Activated CD8-positive, alpha-beta memory T cell treated with anti-CD3 and anti-CD28 coated beads, Interleukin-2, amount 50 U/mL, for 4 hours (primary cell): ENCODE measurements at regions not wholly inside any gene's neighbourhood (a gene's known extent, or its start where the extent isn't known, plus 50 kb on each side); places are given as distances from the start of the nearest gene placed in this dataset.

ENCODE experiments used
- DNase-seq: peaks from one replicate; pipeline ENCODE4 v3.0.0-alpha.2; 2020

DNA sequence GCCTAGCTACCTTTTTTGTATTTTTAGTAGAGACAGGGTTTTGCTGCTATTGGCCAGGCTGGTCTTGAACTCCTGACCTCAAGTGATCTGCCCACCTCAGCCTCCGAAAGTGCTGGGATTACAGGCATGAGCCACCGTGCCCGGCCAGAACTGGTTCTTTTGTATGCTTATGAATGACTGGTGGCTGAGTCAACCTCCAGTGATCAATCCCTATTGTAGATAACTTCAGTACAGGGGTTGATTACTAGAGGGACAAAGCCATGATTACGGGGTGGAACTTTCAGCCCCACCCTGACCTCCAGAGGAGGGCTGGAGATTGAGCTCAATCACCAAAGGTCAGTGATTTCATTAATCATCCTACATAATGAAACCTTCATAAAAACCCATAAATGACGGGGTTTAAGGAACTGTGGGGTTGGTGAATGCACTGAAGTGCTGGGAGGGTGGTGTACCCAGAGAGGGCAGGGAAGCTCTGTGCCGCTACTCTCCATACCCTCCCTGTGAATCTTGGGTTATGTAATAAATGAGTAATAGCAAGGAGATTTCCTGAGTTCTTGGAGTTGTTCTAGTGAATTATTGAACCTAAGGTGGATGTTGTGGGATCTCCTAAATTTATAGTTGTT is 281.8 kb upstream of the CXCR4 start:
- no peak for DNase-seq

- DNase-seq, result no peak
These were observed 277.6 kb upstream of the CXCR4 start for GRCh38 chr2:136395582-136395981.

DNA sequence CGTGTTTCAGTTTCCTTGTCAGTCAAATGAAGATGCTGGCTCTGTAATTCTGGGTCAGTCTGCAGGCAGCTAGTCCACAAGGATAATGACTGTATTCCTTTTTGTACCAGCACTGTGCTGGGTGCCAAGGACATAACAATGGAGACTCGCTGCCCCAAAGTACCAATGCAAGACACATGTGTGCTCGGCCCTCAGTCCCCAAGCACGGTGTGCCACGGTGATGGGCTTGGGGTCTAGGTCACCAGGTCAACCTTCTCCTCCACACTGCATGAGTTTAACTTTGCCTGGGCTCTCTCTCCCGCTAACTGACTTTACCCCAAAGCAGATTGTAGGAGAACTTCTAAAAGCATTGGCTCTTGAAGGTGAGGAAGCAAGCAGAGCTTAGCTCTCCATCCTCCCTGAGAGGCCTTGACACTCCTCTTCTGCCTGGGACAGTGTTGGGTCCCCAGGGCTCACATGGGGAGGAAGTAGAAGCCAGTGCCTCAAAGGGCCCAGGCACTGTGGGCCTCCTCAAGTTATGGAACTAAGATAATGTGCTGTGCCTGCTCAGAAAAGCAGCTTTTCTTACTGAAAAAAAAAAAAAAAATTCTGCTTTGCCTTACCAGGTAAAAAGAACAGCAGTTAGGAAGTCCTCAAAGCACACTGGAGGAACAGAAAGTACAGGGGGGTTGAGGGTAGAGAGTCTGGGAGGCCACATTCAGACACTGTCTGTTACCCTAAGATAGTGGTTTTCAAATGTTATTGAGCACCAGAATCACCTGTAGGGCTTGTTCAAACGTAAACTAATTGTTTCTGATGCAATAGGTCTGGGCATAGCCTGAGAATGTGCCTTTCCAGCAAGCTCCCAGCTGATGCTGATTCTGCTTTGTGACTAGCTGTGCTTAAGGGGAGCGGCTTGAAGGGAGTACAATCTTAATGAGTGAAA is 276.4 kb upstream of the CXCR4 start:
- no peak for DNase-seq

- DNase-seq, result no peak
These were observed 275.6 kb upstream of the CXCR4 start for GRCh38 chr2:136393514-136393913.

- no peak for DNase-seq
These were observed 275.1 kb upstream of the CXCR4 start for GRCh38 chr2:136392897-136393505.

- no peak for DNase-seq
These were observed 271.9 kb upstream of the CXCR4 start for GRCh38 chr2:136389809-136390208.

DNA sequence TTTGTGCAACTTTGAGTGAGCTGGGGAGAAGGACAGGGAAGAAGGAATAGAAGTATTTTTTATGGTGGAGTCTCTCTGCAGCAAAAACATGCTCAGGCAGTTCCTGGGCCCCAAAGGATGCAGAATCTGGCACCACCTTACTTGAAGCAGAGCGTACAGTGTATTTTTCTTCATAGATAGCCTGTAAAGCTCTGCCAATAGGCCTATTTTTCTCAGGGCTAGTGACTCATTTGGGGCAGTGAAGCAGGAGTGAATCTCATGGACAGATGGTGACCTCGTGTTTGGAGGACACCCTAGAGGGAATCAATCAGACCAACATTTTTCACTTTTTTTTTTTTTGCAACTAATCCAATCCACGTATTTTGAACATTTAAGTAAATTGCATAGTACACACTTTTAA is 268.1 kb upstream of the CXCR4 start:
- no peak for DNase-seq

- DNase-seq, result peak; percentile 53
These were observed 266.8 kb upstream of the CXCR4 start for GRCh38 chr2:136384531-136385303.

- DNase-seq, result no peak
These were observed 265.2 kb upstream of the CXCR4 start for GRCh38 chr2:136383167-136383566.

GRCh38 chr2:136381722-136382633 is 264.0 kb upstream of the CXCR4 start:
- peak; percentile 52 for DNase-seq

DNA sequence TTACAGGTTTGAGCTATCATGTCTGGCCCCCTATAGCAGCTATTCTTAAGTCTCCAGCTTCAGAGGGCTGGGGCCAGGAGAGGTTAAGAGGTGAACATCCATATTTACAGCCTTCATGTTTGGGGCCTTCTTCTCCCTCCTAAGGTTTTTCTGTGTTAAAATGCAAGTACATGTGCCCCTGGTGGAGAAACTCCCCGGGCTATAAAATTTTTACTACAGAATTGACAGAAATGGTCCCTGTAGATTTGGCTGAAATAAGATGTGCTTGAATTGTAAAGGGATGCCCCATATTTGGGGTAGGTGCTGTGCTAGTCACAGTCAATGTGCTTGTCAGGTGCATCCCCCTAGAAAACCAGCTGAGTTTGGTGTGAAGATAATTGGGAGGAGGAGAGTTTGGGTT is 263.3 kb upstream of the CXCR4 start:
- DNase-seq, result no peak

DNA sequence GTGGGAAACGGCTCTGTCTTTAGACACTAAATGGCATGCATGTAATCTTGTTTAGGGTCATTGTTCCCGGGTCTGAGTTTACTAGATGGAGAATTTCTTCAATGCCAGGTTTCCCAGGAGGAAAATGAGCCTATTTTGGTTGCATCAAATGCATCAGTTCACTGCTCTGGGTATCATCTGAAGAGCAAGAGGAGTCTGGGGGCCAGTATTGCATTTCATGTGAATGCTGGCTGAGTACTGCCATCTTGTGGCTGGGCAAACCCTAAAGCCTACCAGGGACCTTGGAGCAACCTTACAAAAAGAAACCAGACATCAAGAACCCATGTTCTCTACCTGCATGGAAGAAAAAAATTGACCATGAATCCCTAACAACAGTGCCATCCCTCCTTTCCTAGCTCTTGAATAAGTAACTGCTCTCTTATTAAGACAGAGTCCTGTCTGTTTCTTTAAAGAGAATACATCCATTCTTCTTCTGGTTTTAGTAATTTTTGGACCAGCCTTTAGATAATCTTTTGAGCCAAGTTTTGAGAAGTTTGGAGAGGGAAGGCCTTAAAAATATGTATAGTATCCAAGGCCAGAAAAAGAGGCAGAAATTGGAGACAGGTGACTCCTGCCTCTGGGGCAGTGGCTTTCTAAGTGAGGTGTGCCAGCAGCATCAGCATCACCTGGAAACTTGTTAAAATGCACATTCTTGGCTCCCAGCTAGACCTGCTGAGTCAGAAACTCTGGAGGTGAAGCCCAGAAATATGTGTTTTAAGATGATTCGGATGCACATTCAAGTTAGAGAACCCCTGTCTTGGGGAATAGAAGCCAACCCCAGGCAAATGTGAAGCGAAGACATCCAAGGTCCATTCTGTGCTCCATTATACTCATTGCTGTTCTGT is 261.0 kb upstream of the CXCR4 start:
- peak; percentile 78 for DNase-seq

DNA sequence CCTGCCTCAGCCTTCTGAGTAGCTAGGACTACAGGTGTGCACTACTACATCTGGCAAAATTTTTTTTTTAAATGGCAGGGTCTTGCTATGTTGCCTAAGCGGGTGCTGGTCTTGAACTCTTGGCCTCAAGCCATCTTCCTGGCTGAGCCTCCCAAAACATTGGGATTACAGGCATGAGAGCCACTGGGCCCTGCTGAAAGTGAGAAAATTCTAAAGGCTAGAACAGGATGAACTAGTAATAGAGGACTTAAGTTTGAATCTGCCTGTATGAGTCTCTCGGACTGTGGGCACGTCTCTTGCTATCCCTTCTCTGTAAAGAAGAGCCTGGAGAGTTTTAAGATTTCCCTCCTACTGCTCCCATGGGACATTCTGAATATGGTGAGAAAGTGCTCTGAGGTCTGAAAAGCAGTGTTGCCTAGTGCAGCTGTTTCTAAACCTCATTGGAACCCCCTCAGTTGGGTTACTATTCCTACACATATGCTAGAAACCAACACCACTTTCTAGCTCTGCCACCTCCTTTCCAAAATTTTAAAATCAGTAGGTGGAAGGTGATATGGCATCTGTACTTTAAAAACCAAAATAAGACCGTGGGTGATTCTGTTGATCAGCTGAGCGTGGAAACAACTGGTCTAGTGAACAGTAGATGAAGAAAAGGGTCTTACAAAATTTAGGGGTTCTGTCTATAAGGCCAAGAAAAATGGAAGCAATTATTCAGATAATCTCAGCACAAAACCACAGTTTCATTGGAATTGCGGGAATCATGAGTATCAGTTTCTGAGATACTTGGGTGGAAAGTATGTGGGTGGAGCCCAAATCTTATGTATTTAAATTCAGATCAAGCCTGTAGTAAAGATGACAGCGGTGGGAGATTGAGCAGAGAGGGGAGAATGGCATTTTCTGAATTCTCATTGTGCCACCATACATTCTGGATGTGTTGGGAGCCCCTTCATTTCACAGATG is 259.8 kb upstream of the CXCR4 start:
- DNase-seq, result no peak

DNA sequence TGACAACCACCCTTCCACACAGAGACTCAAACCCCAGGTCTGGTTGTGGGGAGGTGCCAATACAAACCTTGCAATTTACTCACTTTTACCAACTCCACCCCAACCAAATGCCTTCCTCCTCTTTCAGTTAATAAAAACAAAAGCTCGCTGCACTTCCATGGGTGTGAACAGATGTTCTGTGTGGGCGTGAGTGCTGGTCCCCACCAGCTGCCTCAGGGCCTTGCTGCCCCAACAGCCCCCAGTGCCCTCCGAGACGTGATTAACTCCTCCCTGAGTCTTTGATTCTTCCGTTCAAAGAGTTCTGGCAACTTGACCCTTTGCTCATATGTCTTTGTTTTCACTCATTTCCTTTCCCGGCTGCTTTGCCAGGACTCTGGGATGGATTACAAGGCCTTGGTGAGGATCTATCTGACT is 258.9 kb upstream of the CXCR4 start:
- DNase-seq, result no peak

DNA sequence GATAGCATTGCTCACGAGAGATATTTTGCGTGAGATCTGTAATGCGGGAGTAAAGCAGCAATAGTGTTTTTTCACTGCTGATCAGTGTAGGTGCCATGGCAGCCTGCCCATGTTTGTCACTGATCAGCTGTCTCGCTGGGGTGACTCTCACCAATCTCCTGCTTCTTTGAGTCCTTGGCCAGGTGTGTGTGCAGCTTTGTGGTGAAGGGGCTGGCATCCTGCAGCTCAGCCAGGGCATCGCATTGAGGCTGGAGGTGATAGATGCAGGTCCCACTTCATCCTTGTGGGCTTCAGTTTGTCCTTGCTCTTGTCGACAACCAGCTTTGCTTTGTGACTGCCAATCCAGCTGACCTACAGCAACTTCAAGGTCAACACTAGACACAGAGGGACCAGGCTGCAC is 258.3 kb upstream of the CXCR4 start:
- no peak for DNase-seq

GRCh38 chr2:136375017-136375901 is 257.3 kb upstream of the CXCR4 start:
- DNase-seq, result no peak

- no peak for DNase-seq
These were observed 255.9 kb upstream of the CXCR4 start for GRCh38 chr2:136373841-136374240.

GRCh38 chr2:136373029-136373428 is 255.1 kb upstream of the CXCR4 start:
- no peak for DNase-seq

- DNase-seq, result no peak
These were observed 246.0 kb upstream of the CXCR4 start for GRCh38 chr2:136363900-136364299.
